GM12878 (cell line): ENCODE measurements at regions not wholly inside any gene's neighbourhood (a gene's known extent, or its start where the extent isn't known, plus 50 kb on each side); places are given as distances from the start of the nearest gene placed in this dataset.

Experiments
- ATF7 ChIP-seq: fragments of 450-650 bp; IDR thresholded peaks from 2 replicates; pipeline ENCODE4 v1.6.1; 2016; ENCODE audit warnings: low read depth, mild to moderate bottlenecking
- BRCA1 ChIP-seq: IDR thresholded peaks from 2 replicates; pipeline ENCODE4 v1.6.1; 2011; ENCODE audit warnings: low read depth, low read length, improper control_type of control experiment
- CBFB ChIP-seq: IDR thresholded peaks from 2 replicates; pipeline ENCODE4 v1.6.1; 2016; ENCODE audit warnings: antibody characterized with exemption, low read depth
- CHD4 ChIP-seq: fragments of 200-600 bp; sonication (generic); IDR thresholded peaks from 2 replicates; pipeline ENCODE4 v1.6.1; 2016; ENCODE audit warnings: mild to moderate bottlenecking
- ESRRA ChIP-seq: IDR thresholded peaks from 2 replicates; pipeline ENCODE4 v1.6.1; 2012; ENCODE audit warnings: mild to moderate bottlenecking, low read length, improper control_type of control experiment
- FOXK2 ChIP-seq: fragments of 450-650 bp; IDR thresholded peaks from 2 replicates; pipeline ENCODE4 v1.6.1; 2017; ENCODE audit warnings: mild to moderate bottlenecking, moderate library complexity
- FOXM1 ChIP-seq: IDR thresholded peaks from 2 replicates; pipeline ENCODE4 v1.6.1; 2012; ENCODE audit warnings: low read depth, mild to moderate bottlenecking, inconsistent platforms, low read length, moderate library complexity
- HCFC1 ChIP-seq: fragments of 150-350 bp; IDR thresholded peaks from 2 replicates; pipeline ENCODE4 v1.6.1; 2014; ENCODE audit warnings: low read length
- IKZF1 ChIP-seq: fragments of 450-650 bp; conservative IDR thresholded peaks from 2 replicates; pipeline ENCODE4 v1.6.1; 2017; ENCODE audit warnings: antibody characterized with exemption, mild to moderate bottlenecking
- IKZF2 ChIP-seq, 2 experiments: fragments of 450-650 bp; IDR thresholded peaks; 2 replicates each; pipeline ENCODE4 v1.6.1; 2017; ENCODE audit warnings: mild to moderate bottlenecking in 2 of 2, moderate library complexity in 2 of 2
- IRF4 ChIP-seq: IDR thresholded peaks from 2 replicates; pipeline ENCODE4 v1.6.1; 2011; ENCODE audit warnings: low read depth, low read length
- JUNB ChIP-seq: IDR thresholded peaks from 2 replicates; pipeline ENCODE4 v1.6.1; 2016; ENCODE audit warnings: antibody characterized with exemption, mild to moderate bottlenecking
- MEF2A ChIP-seq: IDR thresholded peaks from 2 replicates; pipeline ENCODE4 v1.6.1; 2011; ENCODE audit warnings: low read depth, mild to moderate bottlenecking, low read length, moderate library complexity; ENCODE audit not compliant: insufficient read depth
- NFIC ChIP-seq: IDR thresholded peaks from 2 replicates; pipeline ENCODE4 v1.6.1; 2012; ENCODE audit warnings: low read depth, mild to moderate bottlenecking, inconsistent platforms, low read length, moderate library complexity
- NR2F1 ChIP-seq: fragments of 450-650 bp; conservative IDR thresholded peaks from 2 replicates; pipeline ENCODE4 v1.6.1; 2017; ENCODE audit warnings: mild to moderate bottlenecking
- RAD21 ChIP-seq: IDR thresholded peaks from 2 replicates; pipeline ENCODE4 v1.6.1; 2011; ENCODE audit warnings: mild to moderate bottlenecking, low read depth, low read length, moderate library complexity; ENCODE audit not compliant: insufficient read depth
- SRF ChIP-seq, 2 experiments: IDR thresholded peaks; 2 replicates each; pipeline ENCODE4 v1.6.1; 2011; ENCODE audit warnings: low read depth in 2 of 2, low read length in 2 of 2, mild to moderate bottlenecking in 1 of 2, moderate library complexity in 1 of 2
- YY1 ChIP-seq: IDR thresholded peaks from 2 replicates; pipeline ENCODE4 v1.6.1; 2011; ENCODE audit warnings: low read depth, mild to moderate bottlenecking, low read length
- ZZZ3 ChIP-seq: IDR thresholded peaks from 2 replicates; pipeline ENCODE4 v1.6.1; 2011; ENCODE audit warnings: low read depth; ENCODE audit not compliant: control insufficient read depth, insufficient read length
- TF ChIP-seq, protein P1 (sequence below): IDR thresholded peaks from 2 replicates; pipeline ENCODE4 v1.6.1; 2012; ENCODE audit warnings: low read length, inconsistent platforms
- TF ChIP-seq, protein P2 (sequence below): fragments of 450-650 bp; IDR thresholded peaks from 2 replicates; pipeline ENCODE4 v1.6.1; 2016; ENCODE audit warnings: mild to moderate bottlenecking, moderate library complexity, borderline replicate concordance
- TF ChIP-seq, protein P3 (sequence below), 3 experiments: IDR thresholded peaks in 2 of 3; conservative IDR thresholded peaks in 1 of 3; 2 replicates each; pipeline ENCODE4 v1.5.1; 2011; ENCODE audit warnings: low read depth in 3 of 3, low read length in 3 of 3, mild to moderate bottlenecking in 3 of 3, control low read depth in 2 of 3, moderate library complexity in 2 of 3, inconsistent platforms in 1 of 3, mixed read lengths in 1 of 3; ENCODE audit not compliant: control insufficient read depth in 2 of 3, insufficient read depth in 1 of 3; ENCODE audit errors: extremely low read depth in 1 of 3
- TF ChIP-seq, protein P4 (sequence below): IDR thresholded peaks from 2 replicates; pipeline ENCODE4 v1.6.1; 2011; ENCODE audit warnings: mild to moderate bottlenecking, low read depth, low read length, moderate library complexity; ENCODE audit not compliant: insufficient replicate concordance

DNA sequence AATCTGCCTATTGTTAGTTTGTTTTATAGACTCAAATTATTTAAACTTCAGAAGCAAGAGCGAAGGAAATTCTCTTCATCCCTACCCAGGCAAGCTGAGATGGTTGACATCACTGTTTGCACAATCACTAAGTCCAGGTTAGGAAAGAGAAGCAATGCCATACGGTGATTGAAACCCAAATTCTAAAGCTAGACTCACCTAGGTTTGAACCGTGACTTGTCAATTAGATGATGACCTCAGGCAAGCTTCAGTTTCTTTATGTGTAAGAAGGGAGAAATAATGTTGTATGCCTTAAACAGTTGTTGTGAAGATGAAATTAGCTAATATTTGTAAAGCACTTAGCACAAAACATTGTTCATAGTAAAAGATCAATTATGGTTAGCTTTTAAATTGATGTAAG is 96.5 kb upstream of the ANKRD55 start (continued):
- TF ChIP-seq ZZZ3 (no peak), NFIC (peak; percentile 90), RAD21 (no peak; the same call in 1 of the 2 replicates), CHD4 (no peak), BRCA1 (no peak), IKZF2 (IDR thresholded peaks at IDR 0.05) (peak; percentile 30 to 33; a peak in 2 of 4 replicates), ESRRA (no peak), FOXM1 (peak; percentile 83; the same call in 1 of the 2 replicates), JUNB (peak; percentile 95), ATF7 (peak; percentile 93), FOXK2 (no peak), MEF2A (0 out of 2 replicates have a peak, but pooled peaks have one; percentile 61), IRF4 (peak; percentile 68; the same call in 1 of the 2 replicates), HCFC1 (no peak), CBFB (no peak; the same call in 1 of the 2 replicates), IKZF1 (no peak), YY1 (no peak), SRF (IDR thresholded peaks at IDR 0.05; ENCODE audit: low read depth in 2 of 2, low read length in 2 of 2) (0 out of 4 replicates have a peak, but pooled peaks of 1 of the 2 experiments have one; percentile 26), NR2F1 (peak; percentile 86)
- TF ChIP-seq, protein P1, sequence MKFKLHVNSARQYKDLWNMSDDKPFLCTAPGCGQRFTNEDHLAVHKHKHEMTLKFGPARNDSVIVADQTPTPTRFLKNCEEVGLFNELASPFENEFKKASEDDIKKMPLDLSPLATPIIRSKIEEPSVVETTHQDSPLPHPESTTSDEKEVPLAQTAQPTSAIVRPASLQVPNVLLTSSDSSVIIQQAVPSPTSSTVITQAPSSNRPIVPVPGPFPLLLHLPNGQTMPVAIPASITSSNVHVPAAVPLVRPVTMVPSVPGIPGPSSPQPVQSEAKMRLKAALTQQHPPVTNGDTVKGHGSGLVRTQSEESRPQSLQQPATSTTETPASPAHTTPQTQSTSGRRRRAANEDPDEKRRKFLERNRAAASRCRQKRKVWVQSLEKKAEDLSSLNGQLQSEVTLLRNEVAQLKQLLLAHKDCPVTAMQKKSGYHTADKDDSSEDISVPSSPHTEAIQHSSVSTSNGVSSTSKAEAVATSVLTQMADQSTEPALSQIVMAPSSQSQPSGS, result peak; percentile 91
- TF ChIP-seq, protein P2, sequence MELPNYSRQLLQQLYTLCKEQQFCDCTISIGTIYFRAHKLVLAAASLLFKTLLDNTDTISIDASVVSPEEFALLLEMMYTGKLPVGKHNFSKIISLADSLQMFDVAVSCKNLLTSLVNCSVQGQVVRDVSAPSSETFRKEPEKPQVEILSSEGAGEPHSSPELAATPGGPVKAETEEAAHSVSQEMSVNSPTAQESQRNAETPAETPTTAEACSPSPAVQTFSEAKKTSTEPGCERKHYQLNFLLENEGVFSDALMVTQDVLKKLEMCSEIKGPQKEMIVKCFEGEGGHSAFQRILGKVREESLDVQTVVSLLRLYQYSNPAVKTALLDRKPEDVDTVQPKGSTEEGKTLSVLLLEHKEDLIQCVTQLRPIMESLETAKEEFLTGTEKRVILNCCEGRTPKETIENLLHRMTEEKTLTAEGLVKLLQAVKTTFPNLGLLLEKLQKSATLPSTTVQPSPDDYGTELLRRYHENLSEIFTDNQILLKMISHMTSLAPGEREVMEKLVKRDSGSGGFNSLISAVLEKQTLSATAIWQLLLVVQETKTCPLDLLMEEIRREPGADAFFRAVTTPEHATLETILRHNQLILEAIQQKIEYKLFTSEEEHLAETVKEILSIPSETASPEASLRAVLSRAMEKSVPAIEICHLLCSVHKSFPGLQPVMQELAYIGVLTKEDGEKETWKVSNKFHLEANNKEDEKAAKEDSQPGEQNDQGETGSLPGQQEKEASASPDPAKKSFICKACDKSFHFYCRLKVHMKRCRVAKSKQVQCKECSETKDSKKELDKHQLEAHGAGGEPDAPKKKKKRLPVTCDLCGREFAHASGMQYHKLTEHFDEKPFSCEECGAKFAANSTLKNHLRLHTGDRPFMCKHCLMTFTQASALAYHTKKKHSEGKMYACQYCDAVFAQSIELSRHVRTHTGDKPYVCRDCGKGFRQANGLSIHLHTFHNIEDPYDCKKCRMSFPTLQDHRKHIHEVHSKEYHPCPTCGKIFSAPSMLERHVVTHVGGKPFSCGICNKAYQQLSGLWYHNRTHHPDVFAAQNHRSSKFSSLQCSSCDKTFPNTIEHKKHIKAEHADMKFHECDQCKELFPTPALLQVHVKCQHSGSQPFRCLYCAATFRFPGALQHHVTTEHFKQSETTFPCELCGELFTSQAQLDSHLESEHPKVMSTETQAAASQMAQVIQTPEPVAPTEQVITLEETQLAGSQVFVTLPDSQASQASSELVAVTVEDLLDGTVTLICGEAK, result no peak
- TF ChIP-seq, protein P3, sequence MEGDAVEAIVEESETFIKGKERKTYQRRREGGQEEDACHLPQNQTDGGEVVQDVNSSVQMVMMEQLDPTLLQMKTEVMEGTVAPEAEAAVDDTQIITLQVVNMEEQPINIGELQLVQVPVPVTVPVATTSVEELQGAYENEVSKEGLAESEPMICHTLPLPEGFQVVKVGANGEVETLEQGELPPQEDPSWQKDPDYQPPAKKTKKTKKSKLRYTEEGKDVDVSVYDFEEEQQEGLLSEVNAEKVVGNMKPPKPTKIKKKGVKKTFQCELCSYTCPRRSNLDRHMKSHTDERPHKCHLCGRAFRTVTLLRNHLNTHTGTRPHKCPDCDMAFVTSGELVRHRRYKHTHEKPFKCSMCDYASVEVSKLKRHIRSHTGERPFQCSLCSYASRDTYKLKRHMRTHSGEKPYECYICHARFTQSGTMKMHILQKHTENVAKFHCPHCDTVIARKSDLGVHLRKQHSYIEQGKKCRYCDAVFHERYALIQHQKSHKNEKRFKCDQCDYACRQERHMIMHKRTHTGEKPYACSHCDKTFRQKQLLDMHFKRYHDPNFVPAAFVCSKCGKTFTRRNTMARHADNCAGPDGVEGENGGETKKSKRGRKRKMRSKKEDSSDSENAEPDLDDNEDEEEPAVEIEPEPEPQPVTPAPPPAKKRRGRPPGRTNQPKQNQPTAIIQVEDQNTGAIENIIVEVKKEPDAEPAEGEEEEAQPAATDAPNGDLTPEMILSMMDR (IDR thresholded peaks at IDR 0.05 in 2 of 3, conservative IDR thresholded peaks at IDR 0.05 in 1 of 3; ENCODE audit: control insufficient read depth in 2 of 3, extremely low read depth in 1 of 3, insufficient read depth in 1 of 3, low read depth in 3 of 3, low read length in 3 of 3), result no peak
- TF ChIP-seq, protein P4, sequence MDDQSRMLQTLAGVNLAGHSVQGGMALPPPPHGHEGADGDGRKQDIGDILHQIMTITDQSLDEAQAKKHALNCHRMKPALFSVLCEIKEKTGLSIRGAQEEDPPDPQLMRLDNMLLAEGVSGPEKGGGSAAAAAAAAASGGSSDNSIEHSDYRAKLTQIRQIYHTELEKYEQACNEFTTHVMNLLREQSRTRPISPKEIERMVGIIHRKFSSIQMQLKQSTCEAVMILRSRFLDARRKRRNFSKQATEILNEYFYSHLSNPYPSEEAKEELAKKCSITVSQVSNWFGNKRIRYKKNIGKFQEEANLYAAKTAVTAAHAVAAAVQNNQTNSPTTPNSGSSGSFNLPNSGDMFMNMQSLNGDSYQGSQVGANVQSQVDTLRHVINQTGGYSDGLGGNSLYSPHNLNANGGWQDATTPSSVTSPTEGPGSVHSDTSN, result no peak
